Spleen (tissue), 11 donors: ENCODE measurements at regions not wholly inside any gene's neighbourhood (a gene's known extent, or its start where the extent isn't known, plus 50 kb on each side); places are given as distances from the start of the nearest gene placed in this dataset.

Experiments
- DNase-seq: peaks from one replicate; pipeline ENCODE4 v3.0.0-alpha.2; 2020
- H3K27ac ChIP-seq, 8 donors: fragments of 200-600 bp; sonication (generic) in 7 of 8; 1 replicate in 4 of 8; 2 replicates in 4 of 8; pipeline versions ENCODE4 v1.5.0 to v1.8.0; 2016 to 2021; ENCODE audit warnings: inconsistent platforms in 4 of 8, mild to moderate bottlenecking in 4 of 8, moderate library complexity in 1 of 8
- H3K27me3 ChIP-seq, 7 donors: fragments of 200-600 bp; sonication (generic) in 6 of 7; replicated peaks in 1 of 7; 1 replicate in 4 of 7; 2 replicates in 3 of 7; pipeline versions ENCODE4 v1.5.0 to v1.8.0; 2016 to 2021; ENCODE audit warnings: inconsistent platforms in 3 of 7, mild to moderate bottlenecking in 1 of 7
- H3K36me3 ChIP-seq, 6 donors: fragments of 200-600 bp; sonication (generic) in 5 of 6; 1 replicate in 4 of 6; 2 replicates in 2 of 6; pipeline versions ENCODE4 v1.5.0 to v1.8.0; 2016 to 2021; ENCODE audit warnings: inconsistent platforms in 2 of 6
- H3K4me1 ChIP-seq, 6 donors: fragments of 200-600 bp; sonication (generic) in 5 of 6; 1 replicate in 3 of 6; 2 replicates in 3 of 6; pipeline versions ENCODE4 v1.5.0 to v1.8.0; 2016 to 2021; ENCODE audit warnings: inconsistent platforms in 3 of 6
- H3K4me3 ChIP-seq, 8 donors: fragments of 200-600 bp; sonication (generic) in 7 of 8; 1 replicate in 4 of 8; 2 replicates in 4 of 8; pipeline versions ENCODE4 v1.5.0 to v1.8.0; 2016 to 2021; ENCODE audit warnings: inconsistent platforms in 4 of 8, mild to moderate bottlenecking in 4 of 8, moderate library complexity in 2 of 8
- H3K9me3 ChIP-seq, 8 donors: fragments of 200-600 bp; sonication (generic) in 7 of 8; 1 replicate in 4 of 8; 2 replicates in 4 of 8; pipeline versions ENCODE4 v1.5.0 to v1.8.0; 2016 to 2021; ENCODE audit warnings: inconsistent platforms in 4 of 8
- POLR2A ChIP-seq, 3 donors: fragments of 450-650 bp; IDR thresholded peaks; one replicate each; pipeline ENCODE4 v1.5.1; 2017; ENCODE audit warnings: antibody characterized with exemption in 3 of 3, mild to moderate bottlenecking in 1 of 3
- POLR2AphosphoS5 ChIP-seq, 3 donors: sonication (generic); formaldehyde crosslinking; IDR thresholded peaks; one replicate each; pipeline ENCODE4 v1.5.1; 2017; ENCODE audit warnings: antibody characterized with exemption in 3 of 3
- WGBS, 5 donors: extraction: QIAGEN DNeasy Blood & Tissue Kit in 3 of 5; methylation state at CpG; one replicate each; pipeline versions ENCODE4 v1.1.5 to v1.1.7; 2013 to 2018; 5-methylcytosine and 5-hydroxymethylcytosine counted together
- intact Hi-C: fragments of 100-400 bp; cut with DNase I; formaldehyde crosslinking; loops from one replicate; pipeline ENCODE4 v1.15.0; 2023; ENCODE audit warnings: low total_unique reads
- TF ChIP-seq, protein P1 (sequence below), 11 experiments: fragments of 200-600 bp in 7 of 11; fragments of 450-650 bp in 4 of 11; sonication (generic) in 4 of 11; IDR thresholded peaks in 8 of 11; conservative IDR thresholded peaks in 3 of 11; 1 replicate in 7 of 11; 2 replicates in 4 of 11; pipeline versions ENCODE4 v1.4.0 to v1.8.0; 2016 to 2021; ENCODE audit warnings: antibody characterized with exemption in 11 of 11, inconsistent platforms in 4 of 11, mild to moderate bottlenecking in 1 of 11
- donor health status: healthy with polysubstance abuse.
- donor health status: DM: no; HTN: no; CAD: no; lungs with moderate emphysema.
- donor health status: DM: no; HTN: no; CAD: no.
- donor health status: Bipolar disorder and iron deficiency.
- donor health status: healthy.
- donor health status: DM: no; HTN: no; CAD: no.
- donor health status: DM: yes; HTN: yes; CAD: no.

GRCh38 chr2:43139996-43140621 lies 86.3 kb downstream of the ZFP36L2 start:
- intact Hi-C loops = no loop called here
- Histone ChIP-seq H3K27me3 (no peaks in the 10 kb centered on the region), H3K9me3 (no peaks in the 10 kb centered on the region), H3K27ac (peak overlapping the region; percentile 20 to 99 (median 82)), H3K4me1 (peaks cover 32 to 100% (median 59%) of the 10 kb centered on the region in 6 donors), H3K36me3 (no peaks in the 10 kb centered on the region), H3K4me3 (peak overlapping the region in 1 of 8 donors; percentile 11)
- 56 to 72% (median 67%) methylated on average over 11 of the region's 11 CpGs for WGBS, 5 donors
- DNase-seq = peak; percentile 80
- peak; percentile 55 to 71 (median 59) for TF ChIP-seq POLR2AphosphoS5 (IDR thresholded peaks at IDR 0.05)
- TF ChIP-seq, protein P1, sequence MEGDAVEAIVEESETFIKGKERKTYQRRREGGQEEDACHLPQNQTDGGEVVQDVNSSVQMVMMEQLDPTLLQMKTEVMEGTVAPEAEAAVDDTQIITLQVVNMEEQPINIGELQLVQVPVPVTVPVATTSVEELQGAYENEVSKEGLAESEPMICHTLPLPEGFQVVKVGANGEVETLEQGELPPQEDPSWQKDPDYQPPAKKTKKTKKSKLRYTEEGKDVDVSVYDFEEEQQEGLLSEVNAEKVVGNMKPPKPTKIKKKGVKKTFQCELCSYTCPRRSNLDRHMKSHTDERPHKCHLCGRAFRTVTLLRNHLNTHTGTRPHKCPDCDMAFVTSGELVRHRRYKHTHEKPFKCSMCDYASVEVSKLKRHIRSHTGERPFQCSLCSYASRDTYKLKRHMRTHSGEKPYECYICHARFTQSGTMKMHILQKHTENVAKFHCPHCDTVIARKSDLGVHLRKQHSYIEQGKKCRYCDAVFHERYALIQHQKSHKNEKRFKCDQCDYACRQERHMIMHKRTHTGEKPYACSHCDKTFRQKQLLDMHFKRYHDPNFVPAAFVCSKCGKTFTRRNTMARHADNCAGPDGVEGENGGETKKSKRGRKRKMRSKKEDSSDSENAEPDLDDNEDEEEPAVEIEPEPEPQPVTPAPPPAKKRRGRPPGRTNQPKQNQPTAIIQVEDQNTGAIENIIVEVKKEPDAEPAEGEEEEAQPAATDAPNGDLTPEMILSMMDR (IDR thresholded peaks at IDR 0.05 in 8 of 11, conservative IDR thresholded peaks at IDR 0.05 in 3 of 11) = no peak

DNA sequence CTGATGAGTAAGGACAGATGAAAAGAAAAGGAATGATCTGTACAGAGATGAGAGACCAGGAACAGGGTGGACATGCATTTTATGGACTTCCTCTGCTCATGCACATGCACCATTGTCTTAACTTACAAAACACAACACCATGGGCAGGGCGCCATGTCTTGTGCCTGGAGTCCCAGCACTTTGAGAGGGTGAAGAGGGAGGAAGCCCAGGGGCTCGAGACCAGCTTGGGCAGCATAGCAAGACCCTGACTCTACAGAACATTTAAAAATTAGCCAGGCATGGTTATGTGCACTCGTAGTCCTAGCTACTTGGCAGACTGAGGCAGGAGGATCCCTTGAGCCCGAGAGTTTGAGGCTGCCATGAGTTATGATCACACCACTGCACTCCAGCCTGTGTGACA lies 86.9 kb downstream of the ZFP36L2 start:
- H3K36me3 ChIP-seq = no peaks in the 10 kb centered on the region

GRCh38 chr2:43138441-43138840 lies 88.0 kb downstream of the ZFP36L2 start:
- H3K27ac ChIP-seq = peak overlapping the region in 6 of 8 donors; percentile 27 to 99 (median 96)
- 92 to 98% (median 96%) methylated on average over 3 of the region's 3 CpGs for WGBS, 5 donors
- intact Hi-C loops = no loop called here

More for the DNA sequence above, 86.9 kb downstream of the ZFP36L2 start:
- Histone ChIP-seq H3K9me3 (no peaks in the 10 kb centered on the region), H3K4me3 (no peak overlapping the region), H3K4me1 (peaks cover 38 to 100% (median 65%) of the 10 kb centered on the region in 6 donors), H3K27ac (peak overlapping the region; percentile 20 to 99 (median 82)), H3K27me3 (no peaks in the 10 kb centered on the region)
- TF ChIP-seq, protein P1 (IDR thresholded peaks at IDR 0.05 in 8 of 11, conservative IDR thresholded peaks at IDR 0.05 in 3 of 11) = no peak
- no peak for TF ChIP-seq POLR2AphosphoS5 (IDR thresholded peaks at IDR 0.05)
- TF ChIP-seq POLR2A (IDR thresholded peaks at IDR 0.05) = no peak
- WGBS, 5 donors = 85 to 95% (median 87%) methylated on average over 3 to 4 of the region's 4 CpGs
- DNase-seq = peak; percentile 66
- intact Hi-C loops = no loop called here

DNA sequence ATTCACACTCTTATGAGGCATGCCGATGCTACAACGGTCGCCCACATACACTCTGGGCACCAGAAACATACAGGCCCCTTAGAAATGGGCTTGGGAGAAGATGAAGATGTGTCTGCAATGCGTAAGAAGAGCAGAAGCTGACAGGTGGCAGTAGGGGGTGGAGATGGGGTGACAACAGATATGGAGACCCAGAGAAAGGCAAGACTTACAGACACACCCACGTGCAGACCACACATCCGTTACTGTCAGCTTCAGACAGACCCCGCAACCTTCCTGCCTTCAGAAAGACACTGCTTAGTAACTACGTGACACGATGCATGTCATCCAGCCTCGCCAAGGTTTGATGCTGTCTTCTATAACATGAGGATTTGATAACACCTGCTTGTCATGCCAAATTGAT lies 89.5 kb downstream of the ZFP36L2 start:
- Histone ChIP-seq H3K4me1 (peaks cover 58 to 100% (median 87%) of the 10 kb centered on the region in 6 donors), H3K9me3 (no peaks in the 10 kb centered on the region), H3K27me3 (no peaks in the 10 kb centered on the region), H3K36me3 (no peaks in the 10 kb centered on the region), H3K4me3 (no peak overlapping the region), H3K27ac (peak overlapping the region; percentile 78 to 99 (median 94))
- DNase-seq = peak; percentile 87
- TF ChIP-seq POLR2AphosphoS5 (IDR thresholded peaks at IDR 0.05) (peak in 1 of 3 donors; percentile 89), POLR2A (IDR thresholded peaks at IDR 0.05) (no peak)
- TF ChIP-seq, protein P1 (IDR thresholded peaks at IDR 0.05 in 8 of 11, conservative IDR thresholded peaks at IDR 0.05 in 3 of 11) = peak in 3 of 11 experiments; percentile 10 to 13 (median 12)
- intact Hi-C loops = no loop called here
- 38 to 57% (median 49%) methylated on average over 10 of the region's 10 CpGs for WGBS, 5 donors

More at GRCh38 chr2:43138441-43138840, 88.0 kb downstream of the ZFP36L2 start:
- TF ChIP-seq, protein P1 (IDR thresholded peaks at IDR 0.05 in 8 of 11, conservative IDR thresholded peaks at IDR 0.05 in 3 of 11) = no peak
- TF ChIP-seq POLR2AphosphoS5 (IDR thresholded peaks at IDR 0.05) (no peak), POLR2A (IDR thresholded peaks at IDR 0.05) (no peak)
- H3K9me3 ChIP-seq = no peaks in the 10 kb centered on the region
- H3K27me3 ChIP-seq = no peaks in the 10 kb centered on the region
- H3K4me3 ChIP-seq = no peak overlapping the region
- H3K4me1 ChIP-seq = peaks cover 45 to 100% (median 76%) of the 10 kb centered on the region in 6 donors
- DNase-seq = peak; percentile 4
- no peaks in the 10 kb centered on the region for H3K36me3 ChIP-seq
